ENCODE measurements at regions not wholly inside any gene's neighbourhood (a gene's known extent, or its start where the extent isn't known, plus 50 kb on each side); places are given as distances from the start of the nearest gene placed in this dataset.

GRCh38 chr12:116352315-116352835 is 74.9 kb upstream of the MED13L start:
- H3K4me3 ChIP-seq (ENCODE audit: low read depth, low read length), result no peak overlapping the region
- DNase-seq (ENCODE audit: low read depth, low spot score), result no peak
- TF ChIP-seq CTCF (IDR thresholded peaks at IDR 0.05; ENCODE audit: low read depth, low read length), result no peak
- in situ Hi-C loops (cut with HindIII; ENCODE audit: low sequenced_read_pairs), result no loop called here

DNA sequence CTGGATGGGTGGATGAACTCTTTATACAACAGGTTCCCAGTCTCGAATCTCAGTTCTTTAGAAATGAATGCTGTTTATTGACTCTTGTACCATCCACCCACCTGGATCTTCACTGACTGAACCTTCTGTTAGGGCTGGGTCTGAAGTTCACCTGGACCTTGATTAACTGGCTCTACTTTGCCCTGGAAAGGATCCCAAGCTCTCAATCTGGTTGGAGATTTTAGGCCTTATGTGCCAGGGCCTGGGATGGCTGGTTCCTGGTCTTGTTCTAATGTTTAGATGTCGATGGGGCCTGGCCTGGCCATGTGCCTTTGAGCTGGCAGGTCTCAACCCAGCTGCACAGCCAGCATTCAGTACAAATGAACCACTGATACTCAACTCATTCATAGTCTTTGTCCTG is 76.5 kb upstream of the MED13L start:
- H3K4me3 ChIP-seq (ENCODE audit: low read depth, low read length), result no peak overlapping the region
- TF ChIP-seq CTCF (IDR thresholded peaks at IDR 0.05; ENCODE audit: low read depth, low read length), result no peak
- no peak for DNase-seq (ENCODE audit: low read depth, low spot score)
- in situ Hi-C loops (cut with HindIII; ENCODE audit: low sequenced_read_pairs), result no loop called here

- in situ Hi-C loops (cut with HindIII; ENCODE audit: low sequenced_read_pairs), result no loop called here
Observed at GRCh38 chr12:116354534-116354933, 77.0 kb upstream of the MED13L start.

DNA sequence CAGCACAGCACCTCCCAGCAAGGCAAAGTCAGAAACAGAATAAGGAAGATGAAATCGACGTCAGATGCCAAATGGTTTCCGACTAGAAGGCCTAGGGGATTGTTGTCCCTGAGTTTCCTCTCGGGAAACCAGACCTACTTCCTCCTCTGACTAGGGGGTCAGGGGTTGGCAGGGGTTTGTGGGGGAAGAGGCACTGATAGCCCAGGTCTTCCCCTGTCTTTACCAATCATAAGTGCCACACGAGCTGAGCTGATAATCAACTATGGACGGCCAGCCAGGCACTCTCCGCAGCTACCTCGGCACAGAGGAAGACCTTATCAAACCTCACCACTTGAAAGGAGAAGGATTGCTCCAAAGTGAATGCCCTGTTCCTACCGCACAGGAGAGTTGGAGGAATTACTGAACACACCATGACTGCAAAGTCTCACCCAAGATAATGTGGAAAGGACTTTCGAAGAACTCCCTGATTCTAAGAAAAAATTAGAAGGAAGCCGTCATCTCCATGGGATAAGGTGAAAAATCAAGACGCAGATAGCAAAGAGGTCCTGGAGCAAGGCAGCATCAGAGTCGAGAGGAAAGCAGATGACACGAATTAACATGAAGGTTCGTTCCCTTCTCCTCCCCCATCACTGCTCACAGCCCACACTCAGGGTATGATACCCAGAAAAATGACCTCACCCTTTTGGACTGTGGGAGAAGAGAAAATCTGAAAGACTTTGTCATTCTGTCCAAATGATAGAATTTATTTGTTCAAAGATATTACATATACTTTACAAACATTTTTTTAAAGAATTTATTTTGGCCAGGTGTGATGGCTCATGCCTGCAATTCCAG is 77.7 kb upstream of the MED13L start:
- DNase-seq (ENCODE audit: low read depth, low spot score), result no peak
- TF ChIP-seq CTCF (IDR thresholded peaks at IDR 0.05; ENCODE audit: low read depth, low read length), result no peak
- in situ Hi-C loops (cut with HindIII; ENCODE audit: low sequenced_read_pairs), result no loop called here
- no peak overlapping the region for H3K4me3 ChIP-seq (ENCODE audit: low read depth, low read length)

More at GRCh38 chr12:116354534-116354933, 77.0 kb upstream of the MED13L start:
- DNase-seq (ENCODE audit: low read depth, low spot score), result no peak
- TF ChIP-seq CTCF (IDR thresholded peaks at IDR 0.05; ENCODE audit: low read depth, low read length), result no peak
- no peak overlapping the region for H3K4me3 ChIP-seq (ENCODE audit: low read depth, low read length)

GRCh38 chr12:116358536-116358892 is 81.0 kb upstream of the MED13L start:
- H3K4me3 ChIP-seq (ENCODE audit: low read depth, low read length), result no peak overlapping the region
- DNase-seq (ENCODE audit: low read depth, low spot score), result no peak
- TF ChIP-seq CTCF (IDR thresholded peaks at IDR 0.05; ENCODE audit: low read depth, low read length), result no peak
- in situ Hi-C loops (cut with HindIII; ENCODE audit: low sequenced_read_pairs), result no loop called here

DNA sequence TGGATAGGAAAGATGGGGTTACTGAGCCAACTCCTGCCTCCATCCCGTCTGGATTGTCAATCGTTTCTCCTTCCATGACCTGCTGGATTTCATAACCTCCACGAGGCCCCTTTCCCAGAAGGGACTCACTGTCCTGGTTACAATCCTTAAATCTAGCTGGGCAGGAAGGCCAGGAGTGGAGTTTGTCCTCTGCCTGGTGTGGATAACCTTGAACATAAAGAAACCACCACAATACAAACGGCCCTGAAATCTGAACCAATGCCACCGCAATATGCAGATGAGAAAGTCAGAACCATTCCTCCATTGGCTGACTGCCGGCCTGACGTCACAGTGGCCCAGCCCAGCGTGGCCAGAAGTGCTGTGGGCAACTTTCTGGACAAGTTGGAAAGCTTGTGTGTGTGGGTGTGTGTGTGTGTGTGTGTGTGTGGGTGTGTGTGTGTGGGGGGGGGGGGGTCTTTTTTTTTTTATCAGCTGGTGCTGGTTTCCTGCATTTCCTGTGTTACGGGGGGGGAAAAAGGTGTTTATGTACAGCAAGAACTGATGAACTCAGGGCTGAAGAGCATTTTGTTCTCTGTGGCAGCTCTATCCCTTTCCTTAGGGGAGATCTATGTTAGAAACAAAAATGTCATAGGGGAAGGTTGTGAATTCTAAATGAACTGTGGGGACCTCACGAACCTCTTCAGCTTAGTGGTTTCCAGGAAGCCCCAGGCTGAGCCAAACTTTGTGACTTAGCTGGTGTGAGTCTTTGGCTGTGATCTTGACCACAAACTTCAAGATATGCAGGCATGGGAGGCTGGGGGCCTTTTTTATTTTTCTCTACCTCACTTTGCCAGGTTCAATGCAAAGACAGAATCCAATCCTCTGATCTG is 81.6 kb upstream of the MED13L start:
- peak; percentile 98 for DNase-seq (ENCODE audit: low read depth, low spot score)
- H3K4me3 ChIP-seq (ENCODE audit: low read depth, low read length), result no peak overlapping the region
- in situ Hi-C loops (cut with HindIII; ENCODE audit: low sequenced_read_pairs), result no loop called here
- no peak for TF ChIP-seq CTCF (IDR thresholded peaks at IDR 0.05; ENCODE audit: low read depth, low read length)

All from astrocyte of the spinal cord (primary cell).